Fibroblast of peridontal ligament (primary cell): ENCODE measurements at regions not wholly inside any gene's neighbourhood (a gene's known extent, or its start where the extent isn't known, plus 50 kb on each side); places are given as distances from the start of the nearest gene placed in this dataset.

Experiments
- DNase-seq: peaks from one replicate; pipeline ENCODE4 v3.0.0-alpha.2; 2010; ENCODE audit errors: extremely low read depth

DNA sequence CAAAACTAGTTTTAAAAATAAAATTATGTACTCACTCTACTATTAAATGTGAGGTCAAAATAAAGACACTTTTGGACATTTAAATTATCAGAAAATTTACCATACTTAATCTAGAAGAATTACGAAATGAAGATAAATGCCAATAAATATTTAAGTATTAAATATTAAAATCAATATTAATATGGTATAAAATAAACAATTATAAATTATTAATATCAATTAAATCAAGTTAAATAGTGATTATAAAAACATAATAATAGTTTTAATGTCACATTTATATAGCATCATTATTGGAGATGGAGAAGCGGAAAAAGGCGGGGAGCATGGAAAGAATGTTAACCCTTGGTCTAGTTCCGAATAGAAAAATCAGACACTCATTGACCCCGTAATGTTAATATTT lies 224.3 kb upstream of the MDGA2 start:
- no peak for DNase-seq

DNA sequence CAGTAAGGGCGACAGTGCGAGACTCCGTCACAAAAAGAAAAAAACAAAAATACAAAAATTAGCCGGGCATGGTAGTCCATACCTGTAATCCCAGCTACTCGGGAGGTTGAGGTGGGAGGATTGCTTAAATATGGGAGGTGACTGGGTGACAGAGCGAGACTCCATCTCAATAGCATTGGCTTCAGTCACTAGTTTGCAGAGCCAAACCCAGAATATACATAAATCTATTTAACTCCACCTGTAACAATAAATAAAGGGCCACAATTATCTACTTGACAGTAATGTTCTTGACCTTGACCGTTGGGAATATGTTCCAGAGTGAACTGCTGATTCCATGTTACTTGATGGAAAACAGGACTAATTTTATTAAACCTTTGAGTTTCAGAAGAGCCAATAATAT lies 198.9 kb upstream of the MDGA2 start:
- DNase-seq, result no peak

DNA sequence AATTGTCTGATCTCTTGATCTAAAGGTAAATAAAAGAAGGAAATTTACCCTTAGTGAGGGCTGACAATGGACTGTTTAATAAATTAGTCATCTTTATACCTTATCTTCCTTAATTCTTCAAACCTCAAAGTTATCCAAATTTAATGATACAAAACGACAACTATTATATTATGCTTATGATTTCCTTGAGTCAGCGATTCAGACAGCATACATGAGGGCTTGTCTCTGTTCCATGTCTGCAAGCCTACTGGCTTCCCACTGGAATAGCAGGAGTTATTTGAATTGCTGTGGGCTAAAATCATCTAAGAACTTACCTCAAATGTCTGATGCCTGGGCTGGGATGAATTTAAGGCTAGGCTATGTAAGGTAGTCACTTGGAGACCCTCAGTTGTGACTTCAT lies 197.2 kb upstream of the MDGA2 start:
- no peak for DNase-seq

DNA sequence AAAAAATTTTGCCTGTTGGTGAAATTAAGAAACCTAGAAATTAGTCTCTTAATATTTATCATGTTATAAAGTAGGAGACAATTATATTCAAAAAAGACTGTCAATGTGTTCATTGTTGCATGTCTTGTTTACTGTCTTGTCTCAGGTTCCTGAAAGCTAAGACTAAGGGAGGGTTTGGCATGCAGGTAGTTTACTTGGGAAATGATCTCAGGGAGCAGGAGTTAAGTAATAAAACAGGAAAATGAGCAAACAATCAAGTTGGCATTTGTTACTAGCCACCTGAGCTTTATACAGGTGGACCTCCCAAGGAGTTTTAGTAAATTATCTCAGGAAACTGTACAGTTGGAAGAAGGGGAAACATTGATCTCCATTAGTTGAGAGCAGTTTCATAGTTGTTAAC lies 188.0 kb upstream of the MDGA2 start:
- DNase-seq, result no peak

DNA sequence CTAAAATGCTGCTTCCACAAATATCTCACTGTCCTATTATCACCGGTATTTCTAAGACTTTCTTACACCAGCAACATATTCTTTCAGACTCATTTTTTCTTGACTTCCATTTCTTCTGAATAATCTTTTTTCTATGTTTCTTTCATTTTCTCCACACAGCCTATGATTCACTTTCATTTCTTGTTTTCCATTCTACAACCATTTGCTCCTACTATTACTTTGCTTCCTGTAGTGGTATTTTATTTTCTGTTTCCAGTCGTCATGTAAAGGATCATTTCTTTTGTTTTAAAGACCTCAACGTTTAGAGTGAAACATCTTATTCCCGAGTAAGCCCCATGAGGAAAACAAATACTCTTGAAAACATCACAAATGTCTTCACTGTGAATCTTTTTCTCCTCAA lies 182.2 kb upstream of the MDGA2 start:
- DNase-seq, result no peak

DNA sequence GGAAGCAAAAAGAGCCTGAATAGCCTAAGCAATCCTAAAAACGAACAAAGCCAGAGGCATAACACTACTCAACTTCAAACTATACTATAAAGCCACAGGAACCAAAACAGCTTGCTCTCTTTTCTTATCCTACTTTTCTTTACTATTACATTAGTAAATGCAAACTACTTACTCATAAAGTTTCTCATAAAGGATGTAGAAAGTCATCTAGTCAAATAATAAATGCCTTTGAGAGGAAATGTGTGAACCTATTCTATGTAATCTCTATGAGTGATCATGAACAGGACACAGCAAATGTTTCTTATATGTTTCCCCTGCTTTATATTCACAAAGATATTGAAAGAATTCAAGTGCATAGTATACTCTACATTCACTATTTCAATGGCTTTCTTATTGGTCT lies 176.9 kb upstream of the MDGA2 start:
- no peak for DNase-seq

DNA sequence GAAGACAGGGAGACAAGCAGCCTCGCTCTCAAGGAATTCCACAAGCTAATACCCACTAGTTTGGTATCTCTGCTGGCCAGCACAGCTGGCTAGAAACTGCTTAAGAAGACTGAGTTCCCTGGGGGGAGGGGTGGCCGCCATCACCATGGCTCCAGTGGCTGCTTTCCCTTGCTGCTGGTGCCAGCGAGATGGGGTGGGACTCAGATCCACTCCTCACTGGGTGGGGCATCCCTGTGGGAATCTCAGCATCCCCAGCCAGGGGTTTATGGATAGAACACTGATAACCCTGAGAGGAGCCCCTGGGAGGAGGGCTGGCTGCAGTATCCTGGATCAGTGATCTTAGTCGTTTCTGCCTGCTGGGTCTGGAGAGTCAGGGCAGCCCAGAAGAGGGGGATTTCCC lies 170.6 kb upstream of the MDGA2 start:
- no peak for DNase-seq

GRCh38 chr14:47843236-47843635 lies 167.8 kb upstream of the MDGA2 start:
- no peak for DNase-seq

DNA sequence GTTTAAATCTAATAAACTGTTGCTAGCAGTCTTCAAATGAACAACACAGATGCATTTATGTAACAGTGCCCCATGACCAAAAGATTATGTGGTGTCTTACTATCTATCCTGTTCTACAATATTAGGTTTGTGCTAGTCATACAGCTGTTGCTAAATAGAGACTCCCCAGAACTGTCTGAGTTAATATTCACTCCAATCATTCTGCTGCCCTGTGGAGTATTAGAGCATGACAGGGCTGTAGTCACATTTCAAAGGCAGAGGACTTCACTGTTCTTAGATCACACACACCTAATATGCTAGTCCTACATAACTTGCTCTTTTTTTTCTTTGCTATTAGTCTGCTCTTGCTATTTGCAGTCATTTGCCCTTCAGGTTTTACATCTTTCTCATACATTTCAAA lies 157.6 kb upstream of the MDGA2 start:
- no peak for DNase-seq

DNA sequence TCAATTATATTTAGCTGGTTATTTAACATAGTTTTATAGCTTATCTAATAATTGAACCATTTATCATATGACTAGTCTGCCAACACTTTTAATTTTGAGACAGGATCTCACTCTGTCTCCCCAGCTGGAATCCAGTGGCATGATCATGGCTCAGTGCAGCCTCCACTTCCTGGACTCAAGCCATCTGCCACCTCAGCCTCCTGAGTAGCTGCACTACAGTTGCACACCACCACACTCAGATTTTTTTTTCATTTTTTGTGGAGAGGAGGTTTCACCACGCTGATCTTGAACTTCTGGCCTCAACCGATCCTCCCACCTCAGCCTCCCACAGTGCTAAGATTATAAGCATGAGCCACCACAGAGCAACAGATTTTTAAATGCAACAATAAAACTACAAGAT lies 151.4 kb upstream of the MDGA2 start:
- no peak for DNase-seq

DNA sequence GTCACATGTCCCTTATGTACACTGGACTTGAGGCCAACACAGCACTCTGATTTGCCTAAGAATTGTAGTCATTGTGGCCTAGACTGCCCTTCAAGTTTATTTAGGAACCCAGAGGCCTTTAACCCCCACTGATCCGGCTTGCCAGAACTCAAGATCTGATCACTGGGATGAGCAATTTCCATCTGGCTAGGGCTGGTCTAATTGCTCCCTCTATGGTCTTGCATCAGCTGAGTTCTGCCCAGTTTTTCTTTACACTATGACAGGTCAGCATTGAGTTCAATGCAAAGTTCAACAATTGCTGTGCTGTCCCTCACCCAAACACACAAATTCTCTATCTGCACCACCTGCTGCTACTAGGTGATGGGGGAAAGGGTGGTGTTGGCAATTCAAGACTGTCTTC lies 146.9 kb upstream of the MDGA2 start:
- no peak for DNase-seq

GRCh38 chr14:47821135-47821534 lies 145.7 kb upstream of the MDGA2 start:
- no peak for DNase-seq

GRCh38 chr14:47790477-47790876 lies 115.1 kb upstream of the MDGA2 start:
- no peak for DNase-seq

- no peak for DNase-seq
Measured at GRCh38 chr14:47785058-47785457, 109.7 kb upstream of the MDGA2 start.

DNA sequence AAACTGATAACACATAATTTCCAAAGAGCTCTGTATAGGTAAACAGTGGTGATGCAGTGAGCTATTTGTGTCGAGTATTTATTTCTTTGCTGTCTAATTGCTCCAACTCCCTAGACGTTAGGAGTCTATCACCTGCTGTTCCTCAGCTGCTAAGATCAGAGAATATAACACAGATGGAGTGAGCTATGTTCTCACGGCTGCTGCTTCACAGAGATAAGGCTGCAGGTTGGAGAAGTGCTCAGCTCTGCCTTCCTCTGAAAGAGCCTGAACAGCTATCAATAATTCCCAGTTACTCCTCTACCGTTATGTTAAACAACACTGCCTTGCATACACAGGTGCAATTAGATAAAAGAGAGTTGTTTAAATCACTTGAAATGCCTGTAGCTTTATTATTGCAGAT lies 103.2 kb upstream of the MDGA2 start:
- no peak for DNase-seq

DNA sequence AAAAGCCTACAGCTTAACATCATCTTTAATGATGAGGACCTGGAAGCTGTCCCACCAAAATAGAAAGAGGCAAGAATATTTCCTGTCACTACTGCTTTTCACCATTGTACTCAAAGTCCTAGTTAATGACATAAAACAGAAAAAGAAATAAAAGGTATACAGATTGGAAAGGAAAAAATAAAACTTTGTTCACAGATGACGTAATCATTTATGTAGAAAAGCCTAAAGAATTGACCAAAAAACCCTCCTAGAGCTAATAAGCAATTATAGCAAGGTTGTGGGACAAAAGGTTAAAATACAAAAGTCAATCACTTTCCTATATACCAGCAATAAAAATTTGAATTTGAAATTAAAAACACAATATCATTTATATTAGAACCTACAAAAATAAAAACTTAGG lies 97.2 kb upstream of the MDGA2 start:
- no peak for DNase-seq

DNA sequence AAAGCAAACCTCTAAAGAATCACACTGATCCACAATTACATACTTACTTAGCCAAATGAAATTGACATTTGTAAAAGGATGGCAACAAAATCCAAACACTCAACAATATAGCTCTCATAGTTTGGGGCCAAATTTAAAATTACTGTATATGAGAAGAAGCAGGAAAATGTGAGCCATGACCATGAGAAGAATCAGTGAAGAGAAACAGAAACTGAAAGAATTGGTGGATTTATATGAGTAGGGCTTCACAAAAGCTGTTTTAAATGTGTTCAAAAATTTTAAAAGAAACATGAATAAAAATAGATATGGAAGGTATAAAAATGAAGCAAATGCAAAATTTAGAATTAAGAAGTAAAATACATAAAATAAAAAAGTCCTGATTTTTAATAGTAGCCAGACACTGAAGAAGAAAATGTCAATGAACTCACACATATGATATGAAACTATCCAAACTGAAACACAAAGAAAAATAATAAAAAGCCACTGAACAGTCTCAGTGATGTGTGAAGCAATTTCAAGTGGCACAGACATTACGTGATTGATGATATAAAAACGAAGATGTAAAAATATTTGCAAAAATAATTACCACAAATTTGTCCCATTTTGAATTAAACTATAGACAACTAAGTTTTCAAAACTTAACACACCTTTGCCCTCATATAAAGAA lies 87.9 kb upstream of the MDGA2 start:
- DNase-seq, result no peak

DNA sequence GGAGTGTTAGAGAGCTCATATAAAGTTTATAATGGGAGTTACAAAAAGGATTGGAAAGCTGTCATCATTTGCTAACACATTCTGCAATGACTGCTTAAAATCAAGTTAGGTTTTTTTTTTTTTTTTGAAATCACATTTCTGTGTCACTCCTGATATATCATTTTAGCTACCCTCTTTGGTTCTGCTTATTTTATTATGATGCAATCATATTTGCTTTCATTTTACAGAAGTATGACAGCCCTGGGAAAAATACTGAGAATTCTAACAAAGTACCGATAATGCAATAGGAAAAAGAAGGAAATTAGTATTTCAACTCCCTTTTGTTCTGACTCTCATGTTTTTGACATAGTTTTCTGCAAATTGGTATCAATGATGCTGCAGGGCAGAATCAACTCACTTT lies 71.6 kb upstream of the MDGA2 start:
- DNase-seq, result no peak

DNA sequence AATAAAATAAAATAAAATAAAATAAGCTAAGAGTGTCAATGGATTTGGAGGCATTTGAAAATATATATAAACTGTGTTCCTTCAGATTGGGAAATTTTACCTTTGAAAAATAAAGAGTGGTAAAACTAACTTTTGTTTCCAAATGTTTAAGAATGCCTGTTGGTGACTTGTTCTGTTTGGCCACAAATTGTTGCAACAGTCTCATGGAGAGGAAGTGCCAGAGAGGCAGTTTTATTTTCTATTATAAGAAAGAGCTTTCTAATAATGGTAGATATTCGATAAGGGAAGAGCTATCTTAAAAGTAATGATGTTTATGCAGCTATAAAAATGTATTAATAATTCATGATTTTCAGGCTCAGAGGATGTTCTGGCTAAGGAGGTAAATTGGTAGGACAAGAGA lies 68.8 kb upstream of the MDGA2 start:
- DNase-seq, result no peak

DNA sequence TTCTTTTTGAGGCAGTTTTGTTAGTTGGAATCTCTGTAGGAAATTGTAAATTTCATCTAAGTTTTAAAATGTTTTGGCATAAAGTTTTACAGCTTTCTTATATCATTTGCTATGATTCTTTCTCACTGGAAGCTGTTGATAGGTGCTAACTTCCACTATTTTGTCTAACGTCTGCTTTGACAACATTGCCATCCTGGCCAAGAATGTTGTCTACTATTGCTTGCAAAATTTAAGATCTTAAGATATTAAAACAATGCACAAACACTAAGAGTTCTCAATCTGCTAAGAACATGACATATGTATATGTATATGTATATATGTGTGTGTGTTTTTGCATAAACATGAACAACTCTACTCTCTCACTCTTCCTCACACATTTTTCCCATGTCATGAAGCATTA lies 64.1 kb upstream of the MDGA2 start:
- no peak for DNase-seq

DNA sequence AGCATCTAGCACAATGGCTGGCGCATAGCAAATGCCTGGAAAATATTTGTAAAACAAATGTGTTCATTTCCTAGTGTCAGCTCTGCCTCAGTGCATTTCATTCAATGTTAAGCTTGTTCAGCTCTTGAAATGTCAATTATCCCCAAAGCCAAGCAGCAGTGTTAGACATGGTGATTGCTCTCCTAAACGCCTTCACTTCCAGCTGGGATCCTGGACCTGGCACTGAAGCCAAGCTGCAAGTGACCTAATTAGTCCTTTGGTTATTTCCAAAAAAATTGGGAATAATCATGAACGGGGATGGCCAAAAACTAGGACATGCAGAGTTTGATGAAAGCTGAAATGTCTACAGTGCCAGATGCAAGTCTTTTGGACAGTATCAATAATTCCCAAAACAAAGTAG lies 54.9 kb upstream of the MDGA2 start:
- DNase-seq, result no peak
